GM23248 (cell line): ENCODE measurements at regions not wholly inside any gene's neighbourhood (a gene's known extent, or its start where the extent isn't known, plus 50 kb on each side); places are given as distances from the start of the nearest gene placed in this dataset.

Experiments used
- DNase-seq: peaks from one replicate; pipeline ENCODE4 v3.0.0-alpha.2; 2015
- H2AFZ ChIP-seq: fragments of 200-600 bp; sonication (generic); 2 replicates; pipeline ENCODE4 v1.6.1; 2016; ENCODE audit warnings: antibody characterized with exemption
- H3F3A ChIP-seq: fragments of 200-600 bp; sonication (generic); 2 replicates; pipeline ENCODE4 v1.6.1; 2016; ENCODE audit warnings: mild to moderate bottlenecking, antibody characterized with exemption, mixed run types; ENCODE audit not compliant: insufficient read depth
- H3K27ac ChIP-seq: fragments of 200-600 bp; sonication (generic); 2 replicates; pipeline ENCODE4 v1.5.1; 2016; ENCODE audit warnings: mild to moderate bottlenecking
- H3K27me3 ChIP-seq: fragments of 200-600 bp; sonication (generic); replicated peaks from 2 replicates; pipeline ENCODE4 v1.6.1; 2016; ENCODE audit warnings: mild to moderate bottlenecking; ENCODE audit not compliant: insufficient read depth
- H3K36me3 ChIP-seq: fragments of 200-600 bp; sonication (generic); 2 replicates; pipeline ENCODE4 v1.6.1; 2016; ENCODE audit warnings: low read depth, mild to moderate bottlenecking
- H3K4me1 ChIP-seq: fragments of 200-600 bp; sonication (generic); 2 replicates; pipeline ENCODE4 v1.6.1; 2016; ENCODE audit warnings: mild to moderate bottlenecking; ENCODE audit not compliant: insufficient read depth
- H3K4me2 ChIP-seq: fragments of 200-600 bp; sonication (generic); one replicate; pipeline ENCODE4 v1.6.1; 2016; ENCODE audit warnings: mild to moderate bottlenecking; ENCODE audit not compliant: unreplicated experiment
- H3K4me3 ChIP-seq: fragments of 200-600 bp; sonication (generic); 2 replicates; pipeline ENCODE4 v1.5.1; 2016; ENCODE audit warnings: mild to moderate bottlenecking
- H3K79me2 ChIP-seq: fragments of 200-600 bp; sonication (generic); 2 replicates; pipeline ENCODE4 v1.6.1; 2016; ENCODE audit warnings: mild to moderate bottlenecking; ENCODE audit not compliant: insufficient read depth
- H3K9ac ChIP-seq: fragments of 200-600 bp; sonication (generic); 2 replicates; pipeline ENCODE4 v1.6.1; 2016; ENCODE audit warnings: mild to moderate bottlenecking
- H3K9me2 ChIP-seq: fragments of 200-600 bp; sonication (generic); 2 replicates; pipeline ENCODE4 v1.6.1; 2016; ENCODE audit warnings: mixed run types, mild to moderate bottlenecking, moderate library complexity; ENCODE audit not compliant: insufficient read depth
- H3K9me3 ChIP-seq: fragments of 200-600 bp; sonication (generic); one replicate; pipeline ENCODE4 v1.6.1; 2017; ENCODE audit warnings: low read depth
- H4K20me1 ChIP-seq: fragments of 200-600 bp; sonication (generic); 2 replicates; pipeline ENCODE4 v1.6.0; 2016; ENCODE audit not compliant: insufficient read depth
- EZH2 ChIP-seq: fragments of 200-600 bp; sonication (generic); IDR thresholded peaks from 2 replicates; pipeline ENCODE4 v1.6.1; 2018; ENCODE audit warnings: antibody characterized with exemption, mild to moderate bottlenecking; ENCODE audit not compliant: insufficient read depth, poor library complexity, severe bottlenecking
- EZH2phosphoT487 ChIP-seq: fragments of 200-600 bp; sonication (generic); IDR thresholded peaks from 2 replicates; pipeline ENCODE4 v1.6.1; 2018; ENCODE audit warnings: antibody characterized with exemption, moderate library complexity, mild to moderate bottlenecking, low read depth; ENCODE audit not compliant: insufficient read depth
- WGBS, 2 experiments: methylation state at CpG; one replicate each; pipeline ENCODE4 v1.1.6; 2015 to 2017; ENCODE audit warnings: low lambda C conversion rate in 2 of 2, low coverage in 1 of 2; ENCODE audit errors: missing lambda C conversion rate in 2 of 2; 5-methylcytosine and 5-hydroxymethylcytosine counted together
- in situ Hi-C: fragments of 300-500 bp; cut with MboI; formaldehyde crosslinking; loops from 2 replicates; pipeline ENCODE4 v1.15.0; 2020

GRCh38 chr4:26144526-26145155 lies 176.2 kb upstream of the RBPJ start:
- DNase-seq, result peak; percentile 51
- no peak overlapping the region for H3K27ac ChIP-seq
- no peaks in the 10 kb centered on the region for H3K36me3 ChIP-seq
- H4K20me1 ChIP-seq, result no peaks in the 10 kb centered on the region
- no peaks in the 10 kb centered on the region for H3K9me2 ChIP-seq
- no peaks in the 10 kb centered on the region; the same call in 1 of the 2 replicates for H3K27me3 ChIP-seq
- WGBS, 2 experiments, result 7 to 14% methylated on average over 2 of the region's 2 CpGs
- TF ChIP-seq EZH2phosphoT487, result no peak
- TF ChIP-seq EZH2, result no peak
- no peak overlapping the region for H3K4me3 ChIP-seq
- H3K9ac ChIP-seq, result no peak overlapping the region
- in situ Hi-C loops, result no loop called here
- peak overlapping the region; percentile 11 for H3K4me2 ChIP-seq
- no peaks in the 10 kb centered on the region for H3K9me3 ChIP-seq
- H3K4me1 ChIP-seq, result peaks cover 34% of the 10 kb centered on the region
- H3F3A ChIP-seq, result peaks cover 4% of the 10 kb centered on the region; the same call in 1 of the 2 replicates
- H2AFZ ChIP-seq, result no peak overlapping the region
- no peaks in the 10 kb centered on the region for H3K79me2 ChIP-seq

DNA sequence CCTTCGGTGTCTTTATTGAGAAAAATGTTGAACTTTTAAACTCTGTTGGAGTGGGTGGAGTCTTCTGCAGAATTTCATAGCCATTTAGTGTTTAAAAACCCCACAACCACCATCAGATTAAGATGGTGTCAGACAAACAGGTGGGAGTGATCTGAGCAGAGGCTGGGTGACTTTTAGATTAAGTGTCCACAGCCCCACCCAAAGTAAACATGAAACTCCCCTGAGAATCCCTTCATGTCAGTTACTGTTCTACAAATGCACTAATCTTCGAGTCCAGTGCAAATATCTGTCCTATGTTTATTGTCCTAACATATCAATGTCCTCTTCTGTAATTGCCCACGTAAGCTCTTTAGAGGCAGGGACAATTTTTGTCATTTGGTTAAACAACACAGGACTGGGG lies 175.6 kb upstream of the RBPJ start:
- no peak overlapping the region for H3K4me2 ChIP-seq
- in situ Hi-C loops, result no loop called here
- peaks cover 29% of the 10 kb centered on the region for H3K4me1 ChIP-seq
- no peaks in the 10 kb centered on the region; the same call in 1 of the 2 replicates for H3K27me3 ChIP-seq
- no peak overlapping the region for H3K4me3 ChIP-seq
- H3K79me2 ChIP-seq, result no peaks in the 10 kb centered on the region
- no peak overlapping the region for H2AFZ ChIP-seq
- H3K27ac ChIP-seq, result no peak overlapping the region
- no peaks in the 10 kb centered on the region for H3K36me3 ChIP-seq
- TF ChIP-seq EZH2, result no peak
- no peak for TF ChIP-seq EZH2phosphoT487
- no peaks in the 10 kb centered on the region for H4K20me1 ChIP-seq
- 63 to 67% methylated on average over 3 of the region's 3 CpGs for WGBS, 2 experiments
- H3K9me3 ChIP-seq, result no peaks in the 10 kb centered on the region
- DNase-seq, result no peak
- no peak overlapping the region for H3K9ac ChIP-seq
- peaks cover 4% of the 10 kb centered on the region; the same call in 1 of the 2 replicates for H3F3A ChIP-seq
- H3K9me2 ChIP-seq, result no peaks in the 10 kb centered on the region

DNA sequence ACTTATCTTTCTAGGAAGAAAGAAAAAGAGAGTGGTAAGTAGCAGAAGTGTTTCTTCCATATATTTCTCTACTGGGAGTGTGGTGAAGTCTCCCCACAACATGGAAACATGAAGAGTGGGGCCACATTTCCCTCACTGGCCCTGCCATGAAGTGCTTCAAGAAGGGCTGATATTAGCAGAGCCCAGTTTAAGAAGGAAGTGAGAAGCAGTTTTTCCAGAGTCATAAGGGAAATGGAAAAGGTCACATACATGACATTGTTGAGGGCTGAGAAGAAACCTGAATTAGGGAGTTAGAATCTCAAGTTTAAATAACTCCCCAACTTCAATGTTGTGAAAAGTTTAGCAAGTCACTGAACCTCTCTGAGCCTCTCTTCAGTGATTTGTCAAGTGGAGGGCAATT lies 171.9 kb upstream of the RBPJ start:
- H3K4me2 ChIP-seq, result no peak overlapping the region
- no peak overlapping the region for H3K27ac ChIP-seq
- no peaks in the 10 kb centered on the region; the same call in 1 of the 2 replicates for H3K27me3 ChIP-seq
- TF ChIP-seq EZH2phosphoT487 (no peak), EZH2 (no peak)
- in situ Hi-C loops, result no loop called here
- H3K9me2 ChIP-seq, result no peaks in the 10 kb centered on the region
- no peak overlapping the region for H3K4me3 ChIP-seq
- peaks cover 23% of the 10 kb centered on the region for H3K4me1 ChIP-seq
- no peak overlapping the region for H2AFZ ChIP-seq
- no peaks in the 10 kb centered on the region for H4K20me1 ChIP-seq
- H3K9me3 ChIP-seq, result no peaks in the 10 kb centered on the region
- H3K79me2 ChIP-seq, result no peaks in the 10 kb centered on the region
- no peaks in the 10 kb centered on the region; the same call in 1 of the 2 replicates for H3F3A ChIP-seq
- no peak for DNase-seq
- H3K9ac ChIP-seq, result no peak overlapping the region
- H3K36me3 ChIP-seq, result no peaks in the 10 kb centered on the region

GRCh38 chr4:26150948-26151347 lies 169.9 kb upstream of the RBPJ start:
- Histone ChIP-seq H3K9me3 (no peaks in the 10 kb centered on the region), H3K79me2 (no peaks in the 10 kb centered on the region), H3K9ac (no peak overlapping the region), H3K36me3 (no peaks in the 10 kb centered on the region), H3K4me2 (peak overlapping the region; percentile 36), H3K4me1 (peaks cover 12% of the 10 kb centered on the region), H3K9me2 (no peaks in the 10 kb centered on the region), H4K20me1 (no peaks in the 10 kb centered on the region), H3K27ac (no peak overlapping the region), H3K4me3 (0 out of 2 replicates have a peak overlapping the region, but pooled peaks have one; percentile 20), H3F3A (no peaks in the 10 kb centered on the region; the same call in 1 of the 2 replicates), H2AFZ (peak overlapping the region; percentile 64), H3K27me3 (peaks cover 4% of the 10 kb centered on the region; the same call in 1 of the 2 replicates)
- 21 to 26% methylated on average over 5 of the region's 5 CpGs for WGBS, 2 experiments
- peak; percentile 78 for DNase-seq
- TF ChIP-seq EZH2, result no peak
- TF ChIP-seq EZH2phosphoT487, result no peak
- in situ Hi-C loops, result no loop called here

DNA sequence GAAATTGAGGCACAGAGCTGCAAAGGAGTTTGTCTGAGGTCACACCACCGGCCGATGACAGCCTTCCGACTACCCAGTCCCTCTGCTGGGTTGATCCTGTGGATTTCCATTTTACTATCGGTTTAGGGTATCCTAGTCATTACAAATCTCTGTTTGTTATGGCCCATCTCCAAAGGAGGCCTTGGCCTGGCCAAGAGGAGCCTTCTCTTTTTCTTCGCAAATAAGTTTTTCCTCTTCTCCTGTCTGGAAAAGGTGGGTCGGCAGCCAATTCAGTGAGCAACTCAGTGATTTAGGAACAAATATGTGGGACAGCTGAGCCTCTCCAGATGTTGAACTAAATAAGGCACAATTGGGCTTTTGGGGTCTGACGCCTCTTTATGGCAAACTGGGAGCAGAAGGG lies 169.2 kb upstream of the RBPJ start:
- H3K36me3 ChIP-seq, result no peaks in the 10 kb centered on the region
- H3K9me3 ChIP-seq, result no peaks in the 10 kb centered on the region
- H3K4me3 ChIP-seq, result no peak overlapping the region
- peak overlapping the region; percentile 64 for H2AFZ ChIP-seq
- in situ Hi-C loops, result no loop called here
- H3K4me2 ChIP-seq, result no peak overlapping the region
- H3K27ac ChIP-seq, result no peak overlapping the region
- WGBS, 2 experiments, result 62% methylated on average over 7 of the region's 7 CpGs
- H4K20me1 ChIP-seq, result no peaks in the 10 kb centered on the region
- H3K9ac ChIP-seq, result no peak overlapping the region
- H3K27me3 ChIP-seq, result peaks cover 4% of the 10 kb centered on the region; the same call in 1 of the 2 replicates
- no peak for DNase-seq
- TF ChIP-seq EZH2 (no peak), EZH2phosphoT487 (no peak)
- H3K9me2 ChIP-seq, result no peaks in the 10 kb centered on the region
- H3K4me1 ChIP-seq, result peaks cover 12% of the 10 kb centered on the region
- no peaks in the 10 kb centered on the region for H3K79me2 ChIP-seq
- H3F3A ChIP-seq, result no peaks in the 10 kb centered on the region; the same call in 1 of the 2 replicates
